ENCODE measurements at regions not wholly inside any gene's neighbourhood (a gene's known extent, or its start where the extent isn't known, plus 50 kb on each side); places are given as distances from the start of the nearest gene placed in this dataset.

- no peak for TF ChIP-seq CTCF (IDR thresholded peaks at IDR 0.05)
- TF ChIP-seq EP300 (IDR thresholded peaks at IDR 0.05), result no peak
Measured at GRCh38 chr7:109386959-109387358, 817.3 kb downstream of the DNAJB9 start.

Measured in esophagus muscularis mucosa (tissue), 3 donors.